ENCODE measurements at regions not wholly inside any gene's neighbourhood (a gene's known extent, or its start where the extent isn't known, plus 50 kb on each side); places are given as distances from the start of the nearest gene placed in this dataset.

- Histone ChIP-seq H3K36me3 (ENCODE audit: control insufficient read depth, insufficient read depth, low read length) (no peaks in the 10 kb centered on the region), H3K4me1 (no peaks in the 10 kb centered on the region), H3K79me2 (no peaks in the 10 kb centered on the region), H3K9me3 (ENCODE audit: control insufficient read depth, low read length) (no peaks in the 10 kb centered on the region), H3K9ac (no peak overlapping the region), H3K4me3 (ENCODE audit: low read depth, low read length) (no peak overlapping the region), H3K27me3 (ENCODE audit: control insufficient read depth, insufficient read depth, low read length) (no peaks in the 10 kb centered on the region), H3K4me2 (ENCODE audit: low read length) (no peak overlapping the region), H2AFZ (no peak overlapping the region), H3K27ac (no peak overlapping the region)
- TF ChIP-seq CTCF (IDR thresholded peaks at IDR 0.05): no peak
Measured at GRCh38 chr12:61414470-61414869, 845.7 kb upstream of the USP15 start.

- TF ChIP-seq CTCF (IDR thresholded peaks at IDR 0.05): no peak
Measured at GRCh38 chr12:61422786-61423185, 837.4 kb upstream of the USP15 start.

GRCh38 chr12:61452076-61452475 is 808.1 kb upstream of the USP15 start:
- no peak overlapping the region for H3K4me3 ChIP-seq (ENCODE audit: low read depth, low read length)
- no peak overlapping the region for H2AFZ ChIP-seq
- no peaks in the 10 kb centered on the region for H3K79me2 ChIP-seq
- H3K4me1 ChIP-seq: no peaks in the 10 kb centered on the region
- no peak for TF ChIP-seq CTCF (IDR thresholded peaks at IDR 0.05)
- no peak overlapping the region for H3K27ac ChIP-seq
- H3K9ac ChIP-seq: no peak overlapping the region
- no peak overlapping the region for H3K4me2 ChIP-seq (ENCODE audit: low read length)
- H3K9me3 ChIP-seq (ENCODE audit: control insufficient read depth, low read length): no peaks in the 10 kb centered on the region
- no peaks in the 10 kb centered on the region for H3K27me3 ChIP-seq (ENCODE audit: control insufficient read depth, insufficient read depth, low read length)
- no peaks in the 10 kb centered on the region for H3K36me3 ChIP-seq (ENCODE audit: control insufficient read depth, insufficient read depth, low read length)

More at GRCh38 chr12:61422786-61423185, 837.4 kb upstream of the USP15 start:
- Histone ChIP-seq H3K9me3 (ENCODE audit: control insufficient read depth, low read length) (no peaks in the 10 kb centered on the region), H3K4me2 (ENCODE audit: low read length) (no peak overlapping the region), H3K4me3 (ENCODE audit: low read depth, low read length) (no peak overlapping the region), H2AFZ (no peak overlapping the region), H3K36me3 (ENCODE audit: control insufficient read depth, insufficient read depth, low read length) (no peaks in the 10 kb centered on the region), H3K9ac (no peak overlapping the region), H3K27me3 (ENCODE audit: control insufficient read depth, insufficient read depth, low read length) (no peaks in the 10 kb centered on the region), H3K27ac (no peak overlapping the region), H3K79me2 (no peaks in the 10 kb centered on the region), H3K4me1 (no peaks in the 10 kb centered on the region)

- Histone ChIP-seq H3K9ac (no peak overlapping the region), H3K27me3 (ENCODE audit: control insufficient read depth, insufficient read depth, low read length) (no peaks in the 10 kb centered on the region), H2AFZ (no peak overlapping the region), H3K4me2 (ENCODE audit: low read length) (no peak overlapping the region), H3K4me1 (no peaks in the 10 kb centered on the region), H3K79me2 (no peaks in the 10 kb centered on the region), H3K4me3 (ENCODE audit: low read depth, low read length) (no peak overlapping the region), H3K9me3 (ENCODE audit: control insufficient read depth, low read length) (no peaks in the 10 kb centered on the region), H3K36me3 (ENCODE audit: control insufficient read depth, insufficient read depth, low read length) (no peaks in the 10 kb centered on the region), H3K27ac (no peak overlapping the region)
- no peak for TF ChIP-seq CTCF (IDR thresholded peaks at IDR 0.05)
Measured at GRCh38 chr12:61487728-61488127, 772.5 kb upstream of the USP15 start.
